Vagina (tissue), 2 donors: ENCODE measurements at regions not wholly inside any gene's neighbourhood (a gene's known extent, or its start where the extent isn't known, plus 50 kb on each side); places are given as distances from the start of the nearest gene placed in this dataset.

ENCODE experiments used
- DNase-seq, 2 donors: peaks; one replicate each; pipeline ENCODE4 v3.0.0-alpha.2; 2017; ENCODE audit errors: extremely low spot score in 2 of 2
- H3K27ac ChIP-seq: fragments of 200-600 bp; sonication (generic); one replicate; pipeline ENCODE4 v1.5.1; 2019
- H3K27me3 ChIP-seq: fragments of 200-600 bp; sonication (generic); one replicate; pipeline ENCODE4 v1.5.1; 2019
- H3K36me3 ChIP-seq, 2 donors: fragments of 200-600 bp; sonication (generic); one replicate each; pipeline ENCODE4 v1.5.1; 2017 to 2019
- H3K4me1 ChIP-seq: fragments of 200-600 bp; sonication (generic); one replicate; pipeline ENCODE4 v1.5.1; 2019
- H3K4me3 ChIP-seq, 2 donors: fragments of 200-600 bp; sonication (generic); 1 replicate in 1 of 2; 2 replicates in 1 of 2; pipeline ENCODE4 v1.5.1; 2016 to 2019
- H3K9me3 ChIP-seq: fragments of 200-600 bp; sonication (generic); one replicate; pipeline ENCODE4 v1.5.1; 2019
- CTCF ChIP-seq, 3 experiments: fragments of 450-650 bp in 2 of 3; fragments of 200-600 bp in 1 of 3; sonication (generic) in 1 of 3; IDR thresholded peaks; one replicate each; pipeline ENCODE4 v1.5.1; 2017 to 2019; ENCODE audit warnings: antibody characterized with exemption in 3 of 3, mild to moderate bottlenecking in 2 of 3, moderate library complexity in 2 of 3
- POLR2A ChIP-seq, 2 donors: fragments of 450-650 bp; IDR thresholded peaks; one replicate each; pipeline ENCODE4 v1.6.1; 2017; ENCODE audit warnings: antibody characterized with exemption in 2 of 2, mild to moderate bottlenecking in 2 of 2, moderate library complexity in 2 of 2
- POLR2AphosphoS5 ChIP-seq, 2 donors: sonication (generic); formaldehyde crosslinking; IDR thresholded peaks; one replicate each; pipeline ENCODE4 v1.9.0; 2017; ENCODE audit warnings: antibody characterized with exemption in 2 of 2, mild to moderate bottlenecking in 2 of 2, low read depth in 1 of 2; ENCODE audit not compliant: insufficient read depth in 1 of 2
- intact Hi-C: fragments of 100-400 bp; cut with DNase I; formaldehyde crosslinking; loops from one replicate; pipeline ENCODE4 v1.15.1; 2023

GRCh38 chr5:85849411-85849810 lies 768.3 kb upstream of the COX7C start:
- Histone ChIP-seq H3K27me3 (no peaks in the 10 kb centered on the region), H3K4me1 (no peaks in the 10 kb centered on the region), H3K9me3 (no peaks in the 10 kb centered on the region), H3K36me3 (no peaks in the 10 kb centered on the region), H3K27ac (no peak overlapping the region), H3K4me3 (no peak overlapping the region)
- intact Hi-C loops = no loop called here
- TF ChIP-seq CTCF (IDR thresholded peaks at IDR 0.05) (no peak), POLR2A (IDR thresholded peaks at IDR 0.05) (no peak), POLR2AphosphoS5 (IDR thresholded peaks at IDR 0.05; ENCODE audit: insufficient read depth in 1 of 2, low read depth in 1 of 2) (no peak)
- no peak for DNase-seq

DNA sequence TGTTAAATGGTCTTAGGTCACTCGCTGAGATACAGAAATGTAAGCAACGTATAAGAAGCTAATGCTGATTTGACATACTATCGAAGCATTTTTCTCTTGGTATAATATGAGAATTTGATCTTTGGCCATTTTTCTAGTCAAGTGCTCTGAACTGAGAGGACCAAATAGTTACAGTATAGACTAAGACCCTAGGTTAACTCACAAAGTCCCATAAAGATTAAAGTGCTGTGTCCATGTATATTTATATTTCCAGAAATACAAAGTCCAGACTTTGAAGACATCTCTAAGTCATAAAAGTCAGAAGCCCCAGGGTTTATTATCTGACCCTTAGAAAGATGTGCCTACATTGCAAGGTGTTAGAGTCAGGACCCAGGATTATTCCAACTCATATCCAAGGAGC lies 752.4 kb upstream of the COX7C start:
- intact Hi-C loops = no loop called here
- H3K4me1 ChIP-seq = no peaks in the 10 kb centered on the region
- H3K27ac ChIP-seq = no peak overlapping the region
- no peak overlapping the region for H3K4me3 ChIP-seq
- H3K9me3 ChIP-seq = no peaks in the 10 kb centered on the region
- no peaks in the 10 kb centered on the region for H3K27me3 ChIP-seq
- DNase-seq = no peak
- no peak for TF ChIP-seq CTCF (IDR thresholded peaks at IDR 0.05)
- no peak for TF ChIP-seq POLR2A (IDR thresholded peaks at IDR 0.05)
- TF ChIP-seq POLR2AphosphoS5 (IDR thresholded peaks at IDR 0.05; ENCODE audit: insufficient read depth in 1 of 2, low read depth in 1 of 2) = no peak
- no peaks in the 10 kb centered on the region for H3K36me3 ChIP-seq

GRCh38 chr5:85868070-85868469 lies 749.7 kb upstream of the COX7C start:
- no peaks in the 10 kb centered on the region for H3K36me3 ChIP-seq
- no peak for DNase-seq
- intact Hi-C loops = no loop called here
- no peak overlapping the region for H3K27ac ChIP-seq
- no peak overlapping the region for H3K4me3 ChIP-seq
- no peaks in the 10 kb centered on the region for H3K4me1 ChIP-seq
- H3K27me3 ChIP-seq = no peaks in the 10 kb centered on the region
- TF ChIP-seq CTCF (IDR thresholded peaks at IDR 0.05) = no peak
- no peak for TF ChIP-seq POLR2A (IDR thresholded peaks at IDR 0.05)
- no peak for TF ChIP-seq POLR2AphosphoS5 (IDR thresholded peaks at IDR 0.05; ENCODE audit: insufficient read depth in 1 of 2, low read depth in 1 of 2)
- H3K9me3 ChIP-seq = no peaks in the 10 kb centered on the region

DNA sequence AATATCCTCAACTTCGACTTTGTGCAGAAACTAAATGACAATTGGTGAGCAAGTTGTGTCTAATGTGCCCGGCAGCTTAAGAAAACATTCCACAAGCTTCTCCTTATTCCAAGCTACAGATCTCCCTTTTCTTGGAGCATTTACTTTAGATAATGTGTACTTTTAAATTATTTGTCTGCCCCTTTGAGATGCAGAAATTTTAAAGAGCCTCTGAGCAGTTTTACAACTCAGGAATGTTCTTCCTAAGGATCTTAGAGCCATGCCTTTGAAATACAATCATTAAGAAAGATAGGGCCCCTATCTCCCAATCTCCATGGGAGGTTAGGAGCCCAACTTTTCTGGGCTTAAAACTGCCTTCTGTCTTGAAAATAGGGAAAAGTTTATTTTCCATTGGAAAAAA lies 723.7 kb upstream of the COX7C start:
- H3K9me3 ChIP-seq = no peaks in the 10 kb centered on the region
- TF ChIP-seq POLR2A (IDR thresholded peaks at IDR 0.05) = no peak
- TF ChIP-seq CTCF (IDR thresholded peaks at IDR 0.05) = no peak
- no peak for TF ChIP-seq POLR2AphosphoS5 (IDR thresholded peaks at IDR 0.05; ENCODE audit: insufficient read depth in 1 of 2, low read depth in 1 of 2)
- intact Hi-C loops = no loop called here

GRCh38 chr5:85896514-85896913 lies 721.2 kb upstream of the COX7C start:
- intact Hi-C loops = no loop called here
- Histone ChIP-seq H3K27ac (no peak overlapping the region), H3K9me3 (no peaks in the 10 kb centered on the region), H3K36me3 (no peaks in the 10 kb centered on the region), H3K4me3 (no peak overlapping the region), H3K27me3 (no peaks in the 10 kb centered on the region), H3K4me1 (no peaks in the 10 kb centered on the region)
- TF ChIP-seq POLR2A (IDR thresholded peaks at IDR 0.05) (no peak), POLR2AphosphoS5 (IDR thresholded peaks at IDR 0.05; ENCODE audit: insufficient read depth in 1 of 2, low read depth in 1 of 2) (no peak), CTCF (IDR thresholded peaks at IDR 0.05) (no peak)
- DNase-seq = no peak

More for the DNA sequence above, 723.7 kb upstream of the COX7C start:
- Histone ChIP-seq H3K4me3 (no peak overlapping the region), H3K27me3 (no peaks in the 10 kb centered on the region), H3K4me1 (no peaks in the 10 kb centered on the region), H3K36me3 (no peaks in the 10 kb centered on the region), H3K27ac (no peak overlapping the region)
- DNase-seq = no peak
